Esophagus (tissue), 2 donors: ENCODE measurements at regions not wholly inside any gene's neighbourhood (a gene's known extent, or its start where the extent isn't known, plus 50 kb on each side); places are given as distances from the start of the nearest gene placed in this dataset.

ENCODE experiments used
- H3K27ac ChIP-seq, 2 donors: one replicate each; pipeline ENCODE4 v1.5.1; 2013; ENCODE audit warnings: low read depth in 2 of 2, mild to moderate bottlenecking in 2 of 2, inconsistent platforms in 1 of 2, low read length in 1 of 2, moderate library complexity in 1 of 2
- H3K27me3 ChIP-seq, 2 donors: one replicate each; pipeline ENCODE4 v1.6.1; 2013; ENCODE audit warnings: low read length in 2 of 2, control low read depth in 1 of 2, mild to moderate bottlenecking in 1 of 2; ENCODE audit not compliant: insufficient read depth in 2 of 2, control insufficient read depth in 1 of 2
- H3K36me3 ChIP-seq, 2 donors: one replicate each; pipeline ENCODE4 v1.6.1; 2013; ENCODE audit warnings: low read length in 1 of 2; ENCODE audit not compliant: control insufficient read depth in 2 of 2, insufficient read depth in 2 of 2
- H3K4me1 ChIP-seq, 2 donors: one replicate each; pipeline ENCODE4 v1.6.1; 2013; ENCODE audit warnings: low read length in 1 of 2; ENCODE audit not compliant: control insufficient read depth in 2 of 2, insufficient read depth in 2 of 2
- H3K4me3 ChIP-seq, 2 donors: one replicate each; pipeline ENCODE4 v1.5.1; 2013; ENCODE audit warnings: low read length in 2 of 2, mild to moderate bottlenecking in 2 of 2, low read depth in 1 of 2, moderate library complexity in 1 of 2
- H3K9me3 ChIP-seq, 2 donors: one replicate each; pipeline ENCODE4 v1.6.1; 2013; ENCODE audit warnings: mild to moderate bottlenecking in 2 of 2, low read depth in 1 of 2, low read length in 1 of 2, moderate library complexity in 1 of 2; ENCODE audit not compliant: control insufficient read depth in 2 of 2, insufficient read depth in 1 of 2
- WGBS, 2 donors: extraction: QIAGEN DNeasy Blood & Tissue Kit; methylation state at CpG; one replicate each; pipeline ENCODE4 v1.1.7; 2013; 5-methylcytosine and 5-hydroxymethylcytosine counted together
- donor health status: healthy with polysubstance abuse.
- donor health status: Bipolar disorder and iron deficiency.

DNA sequence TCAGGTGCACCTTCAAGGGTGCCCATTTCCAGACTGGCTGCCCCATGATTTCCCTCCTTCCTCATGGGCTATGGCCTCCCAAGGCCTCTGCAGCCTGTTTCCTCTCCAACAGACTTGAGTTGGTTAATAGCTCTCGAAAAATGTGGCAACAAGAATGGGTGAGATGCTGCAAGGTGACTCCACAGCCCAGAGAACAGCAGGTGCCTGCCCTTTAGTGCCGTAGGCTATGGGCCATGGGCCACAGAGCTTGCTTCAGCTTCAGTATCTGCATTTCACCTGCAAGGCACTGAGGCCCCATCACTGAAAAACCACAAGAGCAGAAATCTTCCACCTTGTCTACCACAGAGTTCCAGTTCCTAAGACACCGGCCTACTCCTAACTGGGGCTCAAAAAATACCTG, 122.0 kb downstream of the ETS2 start:
- H3K27ac ChIP-seq = no peak overlapping the region
- WGBS, 2 donors = 90 to 93% methylated on average over 3 of the region's 3 CpGs
- no peaks in the 10 kb centered on the region for H3K36me3 ChIP-seq
- no peak overlapping the region for H3K4me3 ChIP-seq
- H3K9me3 ChIP-seq = peaks cover 0 to 2% of the 10 kb centered on the region in 2 donors
- peaks cover 0 to 11% of the 10 kb centered on the region in 2 donors for H3K4me1 ChIP-seq
- H3K27me3 ChIP-seq = no peaks in the 10 kb centered on the region

DNA sequence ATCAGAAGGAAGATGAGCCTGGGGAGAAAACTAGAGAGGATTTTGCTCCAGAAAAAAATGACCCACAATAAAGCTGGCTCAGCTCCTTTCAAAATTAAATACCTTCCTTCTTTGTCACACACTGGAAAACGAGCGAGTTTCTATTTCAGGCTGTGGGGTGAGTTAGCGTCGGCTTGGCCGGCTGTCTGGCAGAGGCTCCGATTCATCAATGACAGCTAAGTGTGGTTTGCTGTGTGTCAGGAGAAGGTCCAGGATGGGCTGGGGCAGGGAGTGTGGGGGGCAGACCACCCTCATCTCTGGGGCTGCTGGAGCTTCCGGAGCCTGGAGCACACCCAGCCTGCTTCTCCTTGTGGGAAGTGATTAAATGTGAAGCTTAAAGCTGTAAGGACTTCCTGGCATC, 120.2 kb downstream of the ETS2 start:
- H3K36me3 ChIP-seq = no peaks in the 10 kb centered on the region
- WGBS, 2 donors = 3 to 5% methylated on average over 7 of the region's 7 CpGs
- H3K27me3 ChIP-seq = no peaks in the 10 kb centered on the region
- peaks cover 0 to 2% of the 10 kb centered on the region in 2 donors for H3K9me3 ChIP-seq
- H3K4me1 ChIP-seq = peaks cover 0 to 12% of the 10 kb centered on the region in 2 donors
- H3K4me3 ChIP-seq = peak overlapping the region in 1 of 2 donors; percentile 16
- H3K27ac ChIP-seq = peak overlapping the region; percentile 70 to 77

DNA sequence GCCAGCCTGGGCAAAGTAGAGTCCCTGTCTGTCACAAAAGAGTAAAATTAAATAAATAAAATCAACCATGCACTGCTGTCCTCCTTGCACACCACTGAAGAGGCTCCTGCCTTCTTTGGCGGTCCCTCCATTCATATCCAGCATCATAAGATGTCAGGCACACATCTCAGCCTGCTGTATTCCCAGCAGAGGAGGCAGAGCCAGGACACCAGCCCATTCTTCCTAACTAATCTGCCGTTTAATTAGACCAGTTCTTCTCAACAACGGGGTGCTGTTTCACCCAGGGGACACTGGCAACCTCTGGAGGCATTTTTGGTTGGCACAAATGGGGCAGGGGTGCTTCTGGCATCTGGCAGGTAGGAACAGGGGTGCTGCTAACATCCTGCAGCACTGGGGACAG, 119.7 kb downstream of the ETS2 start:
- Histone ChIP-seq H3K4me1 (peaks cover 0 to 12% of the 10 kb centered on the region in 2 donors), H3K27ac (peak overlapping the region; percentile 64 to 76), H3K27me3 (no peaks in the 10 kb centered on the region), H3K4me3 (no peak overlapping the region), H3K9me3 (peaks cover 0 to 2% of the 10 kb centered on the region in 2 donors), H3K36me3 (no peaks in the 10 kb centered on the region)
- WGBS, 2 donors = 30 to 42% methylated on average over 3 of the region's 3 CpGs

DNA sequence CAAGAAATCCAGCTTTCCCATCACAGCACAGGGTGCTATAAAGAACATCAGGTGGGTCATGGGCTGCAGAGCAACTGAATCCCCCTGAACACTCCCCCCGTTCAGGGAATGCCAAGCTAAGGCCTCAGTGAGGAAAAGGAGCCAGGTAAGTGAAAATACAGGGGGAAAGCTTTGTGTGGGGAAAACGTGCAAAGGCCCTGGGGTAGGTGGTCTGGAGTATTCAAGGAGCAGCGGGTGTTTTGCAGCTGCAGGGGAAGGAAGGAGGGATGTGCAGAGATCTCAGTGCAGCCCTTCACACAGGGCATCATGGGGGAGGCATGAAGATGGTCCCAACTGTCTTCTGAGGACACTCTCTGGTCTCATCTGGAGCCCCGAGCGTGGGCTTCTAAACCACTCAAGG, 119.2 kb downstream of the ETS2 start:
- Histone ChIP-seq H3K27ac (peak overlapping the region; percentile 64 to 76), H3K4me1 (peaks cover 0 to 12% of the 10 kb centered on the region in 2 donors), H3K4me3 (no peak overlapping the region), H3K36me3 (no peaks in the 10 kb centered on the region), H3K9me3 (peaks cover 0 to 2% of the 10 kb centered on the region in 2 donors), H3K27me3 (no peaks in the 10 kb centered on the region)
- 91 to 92% methylated on average over 5 of the region's 5 CpGs for WGBS, 2 donors

DNA sequence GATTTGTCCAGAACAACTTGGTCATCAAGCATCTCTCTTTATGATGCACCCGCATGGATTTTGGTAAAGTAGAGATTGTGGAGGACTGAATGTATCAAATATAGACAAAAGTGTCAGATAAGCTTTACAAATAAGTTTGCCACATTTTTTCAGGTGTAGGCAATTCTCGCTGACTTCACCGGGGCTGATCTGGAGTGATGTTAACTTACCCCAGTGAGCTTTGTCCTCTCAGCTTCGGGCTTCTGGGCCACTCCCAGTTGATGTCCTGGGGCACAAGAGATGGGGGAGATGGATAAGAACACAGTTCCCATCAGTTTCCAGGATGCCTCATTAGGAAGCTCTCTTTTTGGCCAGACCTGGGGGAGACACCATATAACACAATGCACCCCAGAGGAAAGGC, 117.7 kb downstream of the ETS2 start:
- H3K4me3 ChIP-seq = no peak overlapping the region
- H3K4me1 ChIP-seq = peaks cover 0 to 12% of the 10 kb centered on the region in 2 donors
- peaks cover 0 to 2% of the 10 kb centered on the region in 2 donors for H3K9me3 ChIP-seq
- H3K27me3 ChIP-seq = no peaks in the 10 kb centered on the region
- WGBS, 2 donors = 80 to 86% methylated on average over 4 of the region's 4 CpGs
- no peak overlapping the region for H3K27ac ChIP-seq
- no peaks in the 10 kb centered on the region for H3K36me3 ChIP-seq

DNA sequence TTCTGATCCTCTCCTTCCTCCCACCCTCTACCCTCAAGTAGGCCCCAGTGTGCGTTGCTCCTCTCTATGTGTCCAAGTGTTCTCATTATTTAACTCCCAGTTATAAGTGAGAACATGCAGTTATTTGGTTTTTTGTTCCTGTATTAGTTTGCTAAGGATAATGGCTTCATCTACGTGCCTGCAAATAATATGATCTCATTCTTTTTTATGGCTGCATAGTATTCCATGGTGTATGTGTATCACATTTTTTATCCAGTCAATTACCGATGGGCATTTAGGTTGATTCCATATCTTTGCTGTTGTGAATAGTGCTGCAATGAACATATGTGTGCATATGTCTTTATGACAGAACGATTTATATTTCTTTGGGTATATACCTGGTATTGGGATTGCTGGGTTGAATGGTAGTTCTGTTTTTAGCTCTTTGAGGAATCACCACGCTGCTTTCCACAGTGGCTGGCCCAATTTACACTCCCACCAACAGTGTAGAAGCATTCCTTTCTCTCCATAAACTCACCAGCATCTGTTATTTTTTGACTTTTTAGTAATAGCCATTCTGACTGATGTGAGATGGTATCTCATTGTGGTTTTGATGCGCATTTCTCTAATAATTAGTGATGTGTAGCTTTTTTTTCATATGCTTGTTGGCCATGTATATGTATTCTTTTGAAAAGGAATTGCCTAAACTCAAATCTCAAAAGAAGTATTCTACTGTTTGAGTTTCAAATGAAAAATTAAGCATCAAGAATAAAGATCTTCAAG, 116.9 kb downstream of the ETS2 start:
- WGBS, 2 donors = 86 to 94% methylated on average over 6 of the region's 6 CpGs
- peaks cover 0 to 2% of the 10 kb centered on the region in 2 donors for H3K9me3 ChIP-seq
- no peak overlapping the region for H3K4me3 ChIP-seq
- peaks cover 0 to 12% of the 10 kb centered on the region in 2 donors for H3K4me1 ChIP-seq
- H3K27ac ChIP-seq = no peak overlapping the region
- no peaks in the 10 kb centered on the region for H3K27me3 ChIP-seq
- no peaks in the 10 kb centered on the region for H3K36me3 ChIP-seq

DNA sequence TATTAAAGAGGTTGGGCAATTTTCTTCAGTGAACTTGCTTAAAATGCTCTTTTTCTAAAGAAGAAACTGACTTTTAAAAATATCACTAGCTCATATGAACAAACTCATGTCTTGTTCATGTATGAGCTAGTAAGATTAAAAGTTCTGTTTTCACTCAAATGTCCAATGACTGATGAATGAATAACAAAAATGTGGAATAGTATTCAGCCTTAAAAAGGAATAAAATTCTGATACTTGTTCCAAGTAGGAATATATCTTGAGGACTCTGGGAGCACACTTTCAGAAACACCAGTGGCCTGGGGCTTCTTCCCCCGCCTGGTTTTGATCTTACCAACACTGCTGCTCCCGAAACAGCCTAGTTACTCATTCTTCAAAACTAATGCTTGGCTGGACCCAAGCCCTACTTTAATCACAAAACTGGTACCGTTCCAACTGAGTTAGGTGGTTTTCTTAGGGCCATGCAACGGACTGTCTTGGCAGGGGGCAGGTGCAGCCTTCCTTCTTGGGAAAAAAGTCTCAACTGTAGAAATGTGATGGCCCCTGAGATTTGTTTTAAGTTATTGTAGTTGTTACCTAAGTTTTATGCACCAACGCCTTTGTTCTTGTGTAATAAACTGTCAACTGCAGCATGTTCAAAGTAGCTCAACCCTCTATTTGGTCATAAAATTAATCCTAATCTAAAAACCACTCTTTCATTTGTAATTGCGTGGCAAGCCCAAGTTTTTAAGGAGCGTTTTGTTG, 116.0 kb downstream of the ETS2 start:
- WGBS, 2 donors = 33 to 44% methylated on average over 7 of the region's 7 CpGs
- peak overlapping the region; percentile 82 to 85 for H3K27ac ChIP-seq
- H3K4me1 ChIP-seq = peaks cover 0 to 12% of the 10 kb centered on the region in 2 donors

DNA sequence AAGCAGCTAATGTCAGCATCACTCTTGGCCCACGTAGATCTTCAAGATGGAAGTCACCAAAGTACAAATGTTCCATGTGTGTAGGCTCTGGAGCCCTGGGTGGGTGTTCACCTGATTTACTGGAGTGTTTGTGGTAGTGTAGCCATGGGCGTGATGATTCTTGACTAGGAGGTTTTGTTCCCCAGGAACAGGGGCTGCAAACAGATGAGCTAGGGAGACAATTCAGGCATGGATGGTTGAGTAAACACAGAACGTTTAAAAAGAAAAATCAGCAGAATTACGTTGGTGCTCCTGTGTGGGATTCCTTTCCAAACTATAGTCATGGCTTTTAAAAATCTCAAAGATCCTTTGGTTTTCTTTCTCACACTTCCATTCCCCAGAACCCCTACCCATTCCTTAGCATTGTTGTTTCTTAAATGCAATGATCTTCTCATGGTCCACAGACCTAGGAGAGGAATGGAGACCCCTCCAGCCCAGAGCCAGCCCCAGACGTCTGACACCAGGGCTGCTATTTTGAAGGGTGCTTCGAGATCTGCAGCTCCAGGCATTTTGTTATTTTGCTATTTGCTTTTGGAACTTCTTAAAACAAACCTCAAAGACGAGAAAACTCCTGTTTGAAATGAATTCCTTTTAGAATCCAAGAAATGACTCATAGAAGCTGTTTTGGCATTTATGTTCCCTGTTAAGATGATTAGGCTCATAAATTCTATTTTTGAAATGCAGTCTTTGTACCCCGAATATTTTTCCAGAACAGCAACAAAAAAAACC, 115.1 kb downstream of the ETS2 start:
- no peaks in the 10 kb centered on the region for H3K36me3 ChIP-seq
- H3K4me1 ChIP-seq = peaks cover 0 to 10% of the 10 kb centered on the region in 2 donors
- H3K9me3 ChIP-seq = no peaks in the 10 kb centered on the region
- peak overlapping the region; percentile 83 to 84 for H3K27ac ChIP-seq
- no peaks in the 10 kb centered on the region for H3K27me3 ChIP-seq
- H3K4me3 ChIP-seq = no peak overlapping the region
- 25 to 32% methylated on average over 8 of the region's 8 CpGs for WGBS, 2 donors

More for the DNA sequence above, 116.0 kb downstream of the ETS2 start:
- H3K9me3 ChIP-seq = peaks cover 0 to 2% of the 10 kb centered on the region in 2 donors
- no peaks in the 10 kb centered on the region for H3K27me3 ChIP-seq
- no peak overlapping the region for H3K4me3 ChIP-seq
- no peaks in the 10 kb centered on the region for H3K36me3 ChIP-seq

DNA sequence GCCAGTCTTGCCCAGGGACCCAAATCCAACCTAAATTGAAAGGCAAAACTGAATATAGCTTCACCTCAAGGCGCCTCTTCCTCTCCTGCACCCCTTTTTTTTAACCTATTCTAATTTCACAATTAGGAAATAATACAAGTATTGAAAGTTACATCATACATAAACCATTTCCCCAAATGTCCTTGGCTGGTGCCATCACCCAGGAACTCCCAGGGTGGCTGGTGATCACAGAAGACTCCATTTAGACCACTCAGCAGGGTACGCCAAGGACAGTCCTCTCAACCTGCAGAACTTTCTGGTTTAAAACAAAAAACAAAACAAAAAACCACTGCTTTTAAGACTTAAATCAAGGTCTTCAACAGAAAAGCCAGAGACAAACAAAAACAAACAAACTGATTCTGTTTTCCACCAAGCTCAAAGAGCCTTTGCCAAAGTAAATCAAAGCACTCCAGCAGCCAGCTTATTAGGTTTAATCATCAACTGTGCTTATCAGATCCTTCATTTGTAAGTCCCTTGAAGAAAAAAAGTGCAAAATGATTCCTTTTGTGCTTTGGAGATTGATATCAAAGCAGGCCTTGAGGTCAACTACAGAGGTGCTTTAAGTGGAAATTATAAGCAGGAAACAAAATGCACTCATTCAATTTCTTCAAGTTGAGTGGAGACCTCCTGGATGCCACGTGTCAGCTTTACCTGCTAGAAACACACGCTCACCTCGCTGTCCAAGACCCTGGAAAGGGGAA, 113.0 kb downstream of the ETS2 start:
- Histone ChIP-seq H3K4me1 (peaks cover 0 to 12% of the 10 kb centered on the region in 2 donors), H3K27me3 (no peaks in the 10 kb centered on the region), H3K9me3 (no peaks in the 10 kb centered on the region), H3K36me3 (no peaks in the 10 kb centered on the region), H3K4me3 (no peak overlapping the region), H3K27ac (no peak overlapping the region)
- 82 to 90% methylated on average over 5 of the region's 5 CpGs for WGBS, 2 donors
